HG03097 (cell line): ENCODE measurements at regions not wholly inside any gene's neighbourhood (a gene's known extent, or its start where the extent isn't known, plus 50 kb on each side); places are given as distances from the start of the nearest gene placed in this dataset.
"Not testable (repeated sequence)": the region's sequence is repeated elsewhere in the genome, so short reads cannot be mapped to it uniquely, and the experiment has no call there.

Experiments used
- ATAC-seq: cut with Tn5 transposase; IDR thresholded peaks from one replicate; pipeline ENCODE4 v1.9.1; 2021; ENCODE audit not compliant: unreplicated experiment, low FRiP score

DNA sequence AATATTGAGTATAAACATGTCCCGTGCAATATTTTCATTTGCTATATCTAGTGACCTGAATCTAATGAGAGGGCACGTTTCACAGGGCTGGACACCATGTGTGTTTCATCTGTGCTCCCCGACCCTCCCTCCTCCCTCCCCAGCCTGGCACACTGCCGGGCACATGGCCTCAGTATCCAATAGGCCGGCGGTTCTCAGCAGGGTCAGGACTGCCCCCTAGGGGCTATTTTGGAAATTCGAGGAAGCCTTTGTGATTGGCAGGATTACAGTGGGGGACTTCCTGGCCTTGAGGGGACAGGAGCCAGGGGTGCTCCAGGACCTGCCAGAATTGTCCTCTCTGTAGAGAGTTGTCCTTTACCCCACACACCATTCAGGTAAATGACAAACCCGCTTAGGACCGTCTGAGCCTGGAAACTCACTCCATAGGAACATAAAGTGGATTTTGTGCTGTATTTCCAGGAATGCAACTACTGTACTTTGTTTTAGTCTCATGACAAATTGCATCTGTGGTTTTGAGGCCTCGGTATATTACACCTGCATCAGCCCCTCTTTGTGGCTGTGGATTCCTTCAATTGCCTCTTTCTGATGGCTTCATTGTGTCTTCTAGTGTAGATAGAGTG, 109.5 kb upstream of the SIM2 start:
- ATAC-seq: no peak

DNA sequence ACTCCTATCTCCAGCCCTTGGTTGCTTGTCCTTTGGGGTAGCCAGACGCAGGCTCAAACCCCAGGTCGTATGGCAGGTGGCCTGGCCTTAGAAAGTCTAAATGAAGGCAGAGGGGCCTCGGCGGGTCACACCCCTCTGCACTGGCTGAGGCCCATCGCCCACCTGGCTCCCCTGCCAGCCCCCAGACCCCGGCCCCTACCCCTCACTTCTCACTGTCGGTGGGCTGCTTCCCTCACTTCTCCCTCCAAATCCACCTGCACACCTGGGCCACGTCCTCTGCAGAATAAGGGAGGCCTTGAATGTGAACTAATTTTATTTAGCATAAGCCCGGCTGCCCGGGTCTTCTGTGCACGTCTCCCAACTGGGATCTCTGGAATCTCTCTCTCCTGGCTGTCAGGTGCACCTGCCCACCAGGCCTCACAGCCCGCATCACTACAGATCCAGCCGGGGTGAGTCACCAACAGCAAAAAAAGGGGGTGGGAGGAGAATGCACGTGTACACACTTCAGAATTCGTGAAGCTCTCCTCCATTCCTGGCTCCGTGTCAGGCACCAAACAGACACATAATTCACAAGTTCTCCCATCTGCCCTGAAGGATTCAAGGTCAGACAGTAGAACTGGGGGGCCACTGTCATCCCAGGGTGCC, 107.5 kb upstream of the SIM2 start:
- no peak for ATAC-seq

DNA sequence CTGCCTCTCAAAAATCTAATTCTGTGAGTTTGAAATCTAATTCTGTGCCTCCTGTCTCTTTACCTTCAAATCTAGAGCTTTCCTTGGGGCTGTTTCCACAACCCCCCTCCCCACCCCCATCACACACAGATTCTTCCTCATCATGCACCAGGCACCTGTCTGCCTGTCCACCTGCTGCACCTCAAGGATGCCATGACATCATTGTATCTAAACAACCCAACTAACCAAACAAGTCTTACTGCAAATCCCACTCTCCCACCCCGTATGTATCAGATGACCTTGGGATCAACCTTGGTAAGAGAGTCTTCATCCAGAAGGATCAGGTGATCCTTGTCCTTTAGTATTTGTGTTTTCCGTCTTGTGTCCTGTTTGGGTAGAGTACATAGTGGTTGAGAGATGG, 102.7 kb upstream of the SIM2 start:
- no peak for ATAC-seq

DNA sequence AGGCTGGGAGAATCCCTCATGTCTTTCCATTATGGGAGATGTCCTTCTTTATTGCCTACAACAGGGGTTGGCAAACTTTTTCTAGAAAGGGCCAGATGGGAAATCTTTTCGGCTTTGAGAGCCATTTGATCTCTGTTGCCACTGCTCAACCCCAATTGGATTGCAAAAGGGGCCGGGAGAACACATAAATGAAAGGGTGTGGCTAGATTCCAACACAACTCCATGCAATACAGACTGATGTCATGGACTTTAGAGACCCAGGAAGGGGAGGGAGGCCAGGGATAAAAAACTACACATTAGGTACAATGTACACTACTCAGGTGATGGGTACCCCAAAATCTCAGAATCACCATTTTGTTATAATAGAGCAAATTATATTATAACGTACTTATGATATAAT, 97.6 kb upstream of the SIM2 start:
- ATAC-seq: no peak

DNA sequence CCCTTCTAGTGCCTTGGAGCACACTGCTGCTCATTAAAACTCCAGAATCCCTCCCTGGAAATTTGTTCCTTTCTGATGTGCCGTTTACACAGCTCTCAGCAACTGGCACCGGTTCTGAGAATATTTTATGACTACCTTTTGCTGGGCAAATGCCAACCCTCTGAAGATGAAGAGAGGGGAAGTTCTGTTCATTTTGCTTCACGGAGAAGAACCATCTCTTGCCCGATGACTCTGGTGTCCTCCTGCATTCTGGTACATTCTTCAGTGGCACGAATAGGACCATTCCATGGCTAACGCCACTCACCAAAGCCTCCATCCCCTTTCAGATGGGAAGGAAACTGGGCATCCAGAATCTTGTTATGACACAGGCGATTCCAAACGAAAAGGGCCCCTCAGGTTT, 96.2 kb upstream of the SIM2 start:
- ATAC-seq: no peak

DNA sequence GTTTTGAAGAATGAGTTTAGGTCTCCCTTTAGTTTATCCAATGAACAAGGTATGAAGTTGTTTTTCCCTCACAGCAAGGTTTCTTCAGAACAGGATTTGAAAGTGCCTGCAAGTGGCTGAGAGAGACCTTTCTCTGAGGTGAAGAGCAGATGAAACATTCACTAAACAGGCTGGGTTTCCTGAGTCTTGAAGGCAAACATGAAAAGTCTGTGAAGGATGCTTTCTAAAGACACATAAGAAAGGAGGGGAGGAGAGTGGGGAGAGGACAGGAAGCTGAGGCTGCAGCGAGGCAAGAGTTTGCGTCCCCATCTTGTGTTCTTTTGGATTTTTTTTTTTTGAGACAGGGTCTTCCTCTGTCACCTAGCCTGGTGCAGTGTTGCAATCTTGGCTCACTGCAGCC, 95.7 kb upstream of the SIM2 start:
- ATAC-seq: no peak

DNA sequence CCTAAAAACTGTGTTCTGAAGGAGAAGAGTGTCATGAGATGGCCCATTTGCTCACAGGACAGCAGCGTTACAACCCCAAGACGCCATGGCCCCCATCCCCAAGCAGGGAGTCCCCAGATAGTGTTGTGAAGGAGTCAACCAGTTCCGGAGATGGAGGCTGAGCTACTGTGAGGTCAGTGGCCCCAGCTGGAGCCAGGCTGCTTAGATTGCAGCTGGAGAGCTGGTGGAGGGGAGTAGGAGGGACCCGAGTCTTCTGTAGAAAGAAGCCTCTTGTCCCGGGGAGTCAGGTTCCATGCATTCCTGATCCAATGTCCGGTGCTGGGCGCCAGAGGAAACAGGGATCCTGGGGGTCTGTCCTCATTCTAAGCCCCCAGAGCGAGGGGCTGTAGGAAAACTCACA, 93.5 kb upstream of the SIM2 start:
- ATAC-seq: no peak

DNA sequence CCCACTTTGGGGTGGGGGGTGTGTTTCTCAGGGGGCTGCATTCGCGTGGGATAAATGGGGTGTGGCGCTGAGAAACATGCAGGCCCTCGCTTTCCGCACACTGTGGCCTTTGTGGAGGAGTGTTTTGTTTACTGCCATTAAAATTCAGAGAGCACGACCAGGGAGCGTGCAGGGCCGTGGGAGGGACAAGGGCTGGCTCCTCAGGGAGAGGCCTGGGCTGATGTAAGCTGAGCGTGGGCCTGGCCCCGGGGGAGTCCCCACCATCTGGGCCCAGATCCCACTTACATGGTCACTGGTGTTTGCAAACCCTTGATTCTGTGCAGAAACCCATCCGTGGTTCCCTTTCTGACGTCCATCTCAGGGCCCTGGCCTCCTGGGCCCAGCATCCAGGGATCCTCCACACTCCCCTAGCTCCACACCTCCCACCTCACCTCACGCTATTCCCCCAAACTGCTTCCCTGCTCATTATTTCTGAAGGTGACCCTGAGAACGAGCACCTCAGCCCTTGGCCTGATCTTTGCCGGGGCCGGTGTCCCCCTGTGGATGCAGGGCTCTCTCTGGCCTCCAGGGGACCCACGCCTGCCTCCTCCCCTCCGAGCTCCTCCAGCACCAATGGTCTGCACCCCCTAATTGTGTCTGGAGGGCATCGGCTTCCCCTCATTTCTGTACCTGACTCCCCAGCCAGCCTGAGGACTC, 92.5 kb upstream of the SIM2 start:
- ATAC-seq: no peak

DNA sequence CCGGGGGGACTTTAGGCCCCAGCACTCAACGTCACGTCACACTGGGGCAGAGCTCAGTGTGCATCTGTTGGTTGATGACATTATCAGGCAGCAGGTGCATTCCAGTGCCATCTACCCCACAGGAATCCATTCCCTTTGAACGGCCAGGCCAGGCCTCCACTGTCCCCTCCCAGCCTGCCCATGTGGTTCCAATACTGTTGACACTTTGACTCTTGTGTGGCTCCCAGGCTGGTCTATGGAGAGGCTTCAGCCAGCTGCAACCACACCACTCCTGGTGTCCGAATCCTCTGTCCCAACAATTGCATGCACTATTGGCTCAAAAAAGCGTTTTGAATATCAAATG, 92.0 kb upstream of the SIM2 start:
- ATAC-seq: no peak

DNA sequence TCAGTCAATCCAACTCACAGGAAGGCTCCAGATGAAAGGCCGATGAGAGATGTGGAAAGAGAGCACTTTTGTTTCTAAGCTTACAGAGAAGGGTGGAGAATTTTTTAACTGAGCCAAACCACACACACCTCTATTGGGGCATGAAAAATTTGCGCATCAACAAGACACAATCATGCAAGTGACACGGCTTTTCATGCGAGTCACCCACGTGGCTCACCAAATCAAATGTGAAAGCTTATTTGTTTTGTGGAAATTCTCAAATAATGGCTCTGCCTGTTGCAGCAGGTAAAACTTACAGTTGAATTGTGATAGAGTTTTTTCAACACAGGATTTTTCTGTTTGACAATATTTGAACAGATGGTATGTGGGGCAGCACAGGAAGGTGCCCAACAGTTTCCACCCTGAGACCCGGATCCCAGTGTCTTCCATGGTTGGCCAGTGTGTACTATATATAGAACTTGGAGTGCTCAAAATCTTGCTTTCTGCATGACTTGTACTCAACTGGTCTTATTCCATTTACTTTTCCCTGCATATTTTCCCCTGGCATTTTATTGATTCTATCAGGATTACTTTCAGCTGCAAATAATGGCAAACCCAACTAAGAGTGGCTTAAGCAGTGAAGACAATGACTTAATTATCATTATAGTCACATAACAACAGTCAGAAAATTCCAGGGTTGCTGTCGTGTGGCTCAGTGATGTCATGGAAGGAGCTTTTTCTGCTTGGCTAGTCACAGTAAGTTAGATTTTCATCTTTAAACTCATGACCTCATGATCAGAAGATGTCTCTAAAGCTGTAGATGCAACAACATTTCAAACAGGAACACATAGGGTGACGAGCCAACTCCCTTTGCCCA, 90.6 kb upstream of the SIM2 start:
- no peak for ATAC-seq

DNA sequence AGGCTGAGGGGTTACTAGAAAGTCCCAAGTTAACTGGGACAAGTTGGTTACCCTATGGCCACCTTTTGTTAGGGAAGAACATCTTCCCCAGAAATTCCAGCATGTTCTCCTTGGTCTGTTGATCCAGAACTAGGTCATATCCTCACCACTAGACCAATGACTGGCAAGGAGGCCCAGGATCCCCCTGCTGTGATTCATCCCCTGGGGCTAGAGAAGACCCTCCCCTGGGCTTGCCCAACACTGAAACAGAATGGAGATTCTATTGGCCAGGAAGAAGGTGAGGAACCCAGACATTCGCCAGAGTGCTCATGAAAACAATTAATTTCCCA, 90.1 kb upstream of the SIM2 start:
- ATAC-seq: no peak

DNA sequence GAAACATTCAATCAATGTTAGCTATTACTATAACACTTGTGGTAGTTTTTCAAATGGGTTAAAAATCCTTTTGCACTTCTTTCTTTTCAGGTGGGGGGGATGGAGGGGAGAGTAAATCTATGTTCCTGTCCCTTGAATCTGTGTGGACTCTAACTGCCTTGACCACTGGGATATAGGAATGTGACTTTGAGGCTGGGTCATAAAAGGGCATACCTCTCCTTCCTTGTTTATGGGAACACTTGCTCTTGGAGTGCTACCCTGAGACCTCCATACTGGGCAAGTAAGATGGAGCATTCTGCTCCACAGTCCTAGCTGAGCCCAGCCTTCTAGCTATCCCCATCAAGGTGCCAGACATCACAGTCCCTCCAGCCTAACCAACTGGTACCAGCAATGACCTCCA, 89.3 kb upstream of the SIM2 start:
- ATAC-seq: no peak

DNA sequence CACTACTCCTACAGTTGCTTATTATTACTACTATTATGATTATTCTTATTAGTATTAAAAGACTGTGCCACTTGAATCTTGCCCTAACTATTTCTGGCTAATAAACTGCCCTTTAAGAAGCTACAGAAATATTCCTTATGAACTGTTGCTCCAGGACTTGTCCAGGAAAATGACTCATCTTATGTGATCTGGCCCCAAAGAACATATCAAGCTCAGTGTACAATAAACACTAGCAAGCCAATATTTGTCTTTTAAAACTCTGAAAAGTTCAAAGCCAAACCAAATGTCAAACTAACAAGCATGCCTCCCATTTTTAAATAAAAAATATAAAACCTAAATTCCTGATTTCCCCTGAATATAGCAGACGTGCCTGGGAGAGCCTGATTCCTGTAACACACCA, 88.7 kb upstream of the SIM2 start:
- no peak for ATAC-seq

DNA sequence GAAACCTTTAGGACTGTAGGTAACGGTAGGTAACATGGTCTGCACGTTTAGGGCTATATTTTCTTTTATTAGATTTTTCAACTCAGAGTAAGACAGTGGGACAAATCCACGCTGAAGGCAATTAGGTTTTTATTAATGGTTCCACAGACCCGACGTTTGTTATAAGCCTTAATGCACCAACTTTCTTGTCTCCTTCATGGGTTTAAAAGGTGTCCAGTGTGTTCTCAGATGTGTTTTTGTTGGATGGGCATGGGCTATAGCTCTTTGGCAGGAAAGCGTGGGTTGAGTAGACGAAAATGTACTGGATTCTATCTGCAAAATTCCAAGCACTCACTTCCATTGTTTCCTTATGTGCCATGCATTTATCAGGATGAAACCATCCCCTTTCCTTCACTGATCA, 88.0 kb upstream of the SIM2 start:
- no peak for ATAC-seq

DNA sequence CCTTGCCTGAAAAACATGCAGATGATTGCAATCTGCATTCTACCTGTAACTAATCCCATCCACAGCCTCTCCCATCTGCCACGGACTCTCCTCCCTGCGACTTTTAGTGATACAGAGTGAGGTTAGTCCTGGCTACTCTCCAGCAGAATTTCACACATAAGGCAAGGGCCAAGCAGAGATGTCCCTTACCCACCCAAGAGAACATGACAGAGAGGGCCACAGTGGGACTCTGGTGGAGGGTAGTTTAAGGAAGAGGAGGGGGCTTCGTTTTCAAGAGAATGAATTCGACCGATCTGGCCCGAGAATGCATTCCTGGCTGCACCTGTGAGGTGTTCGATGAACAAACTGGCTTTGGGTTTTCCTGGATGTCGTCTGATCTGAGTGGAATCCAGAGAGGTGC, 87.5 kb upstream of the SIM2 start:
- no peak for ATAC-seq

DNA sequence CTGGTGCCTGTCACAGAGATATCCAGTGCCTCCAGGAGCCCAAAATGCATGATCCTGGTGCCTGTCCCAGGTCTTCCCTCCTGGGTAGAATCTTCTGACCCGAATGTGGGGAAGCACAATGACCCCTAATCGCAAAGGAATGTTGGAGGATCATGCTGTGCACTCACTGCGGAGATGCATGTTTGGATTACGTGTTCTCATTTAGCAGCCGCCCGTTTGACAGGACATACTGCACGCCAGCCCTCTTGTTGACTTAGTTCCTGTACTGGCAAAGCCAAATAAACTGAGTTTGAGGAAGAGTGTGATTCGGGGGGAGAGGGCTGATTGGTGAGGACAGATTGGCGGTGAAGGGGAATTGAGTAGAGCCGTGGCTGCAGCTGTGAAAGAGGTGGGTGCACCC, 85.9 kb upstream of the SIM2 start:
- no peak for ATAC-seq

DNA sequence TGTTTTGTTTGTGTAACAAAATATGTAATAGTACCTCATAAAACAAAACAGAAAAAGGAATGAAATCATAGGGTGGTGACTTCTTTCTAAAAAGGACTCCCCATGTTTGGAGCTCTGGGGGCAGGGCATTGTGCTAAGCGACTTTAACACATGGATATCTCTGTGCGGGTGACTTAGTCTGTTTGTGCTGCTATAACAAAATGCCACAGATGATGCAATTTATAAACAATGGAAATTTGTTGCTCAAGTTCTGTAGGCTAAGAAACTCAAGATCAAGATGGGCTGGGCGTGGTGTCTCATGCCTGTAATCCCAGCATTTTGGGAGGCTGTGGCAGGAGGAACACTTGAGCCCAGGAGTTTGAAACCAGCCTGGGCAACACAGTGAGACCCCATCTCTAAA, 85.4 kb upstream of the SIM2 start:
- no peak for ATAC-seq

DNA sequence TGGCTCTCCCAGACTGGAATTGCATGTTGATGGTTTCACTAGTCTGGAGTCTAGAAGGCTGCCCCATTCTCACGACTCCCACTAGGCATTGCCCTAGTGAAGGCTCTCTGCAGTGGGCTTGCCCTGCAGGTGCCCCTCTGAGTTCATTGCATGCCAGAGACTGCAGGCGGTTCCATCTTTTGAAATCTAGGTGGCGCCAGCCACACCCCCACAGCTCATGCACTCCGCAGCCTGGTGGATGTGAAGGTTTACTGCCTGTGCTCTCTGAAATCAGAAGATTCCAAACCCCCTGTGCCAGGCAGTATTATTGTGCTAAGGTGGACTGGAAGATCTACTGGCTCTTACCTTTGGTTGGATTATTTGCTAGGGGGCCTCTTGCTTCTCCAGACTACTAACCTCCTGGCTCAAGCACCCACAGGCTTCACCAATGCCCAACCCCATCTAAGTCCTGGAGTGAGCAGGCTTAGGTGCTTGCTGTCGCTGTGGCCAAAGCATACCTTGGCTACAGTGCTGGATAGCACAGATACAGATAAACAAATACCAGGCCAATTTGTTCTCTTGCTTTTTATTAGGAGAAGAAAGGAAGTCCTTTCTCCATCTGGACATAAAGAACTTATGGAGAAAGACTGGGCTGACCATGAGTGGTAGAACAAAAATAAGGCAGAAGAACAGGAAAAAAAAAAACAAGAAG, 83.5 kb upstream of the SIM2 start:
- ATAC-seq: no peak

DNA sequence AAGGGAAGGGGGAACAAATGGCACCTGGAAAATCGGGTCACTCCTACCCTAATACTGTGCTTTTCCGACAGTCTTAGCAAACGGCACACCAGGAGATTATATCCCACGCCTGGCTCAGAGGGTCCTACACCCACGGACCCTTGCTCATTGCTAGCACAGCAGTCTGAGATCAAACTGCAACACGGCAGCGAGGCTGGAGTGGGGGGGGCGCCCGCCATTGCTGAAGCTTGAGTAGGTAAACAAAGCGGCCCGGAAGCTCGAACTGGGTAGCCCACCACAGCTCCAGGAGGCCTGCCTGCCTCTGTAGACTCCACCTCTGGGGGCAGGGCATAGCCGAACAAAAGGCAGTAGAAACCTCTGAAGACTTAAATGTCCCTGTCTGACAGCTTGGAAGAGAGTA, 82.1 kb upstream of the SIM2 start:
- not testable (repeated sequence) for ATAC-seq

DNA sequence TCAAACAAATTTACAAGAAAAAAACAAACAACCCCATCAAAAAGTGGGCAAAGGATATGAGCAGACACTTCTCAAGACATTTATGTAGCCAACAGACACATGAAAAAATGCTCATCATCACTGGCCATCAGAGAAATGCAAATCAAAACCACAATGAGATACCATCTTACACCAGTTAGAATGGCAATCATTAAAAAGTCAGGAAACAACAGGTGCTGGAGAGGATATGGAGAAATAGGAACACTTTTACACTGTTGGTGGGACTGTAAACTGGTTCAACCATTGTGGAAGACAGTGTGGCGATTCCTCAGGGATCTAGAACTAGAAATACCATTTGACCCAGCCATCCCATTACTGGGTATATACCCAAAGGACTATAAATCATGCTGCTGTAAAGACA, 77.1 kb upstream of the SIM2 start:
- ATAC-seq: not testable (repeated sequence)

DNA sequence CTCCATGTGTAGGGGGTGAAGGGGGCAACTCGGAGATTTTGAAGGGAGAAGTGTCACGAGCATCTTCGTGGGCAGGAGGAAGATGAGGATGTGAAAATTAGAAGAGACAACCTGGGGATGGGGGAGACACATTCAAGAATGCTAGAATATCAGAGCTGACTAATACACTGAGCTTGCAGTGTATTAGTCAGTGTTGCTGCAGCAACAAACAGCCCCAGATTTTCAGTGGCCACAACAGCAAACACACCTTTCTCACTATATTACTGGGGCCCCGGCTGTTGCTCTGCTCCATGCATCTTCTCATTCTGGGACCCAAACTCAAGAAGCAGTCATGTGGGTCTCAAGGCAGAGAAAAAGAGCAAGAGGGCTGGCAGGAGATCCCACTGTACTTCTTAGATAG, 74.8 kb upstream of the SIM2 start:
- no peak for ATAC-seq
